Loucy (cell line): ENCODE measurements at regions not wholly inside any gene's neighbourhood (a gene's known extent, or its start where the extent isn't known, plus 50 kb on each side); places are given as distances from the start of the nearest gene placed in this dataset.

Source experiments
- H2AFZ ChIP-seq: fragments of 200-600 bp; sonication (generic); 2 replicates; pipeline ENCODE4 v1.6.0; 2016; ENCODE audit warnings: antibody characterized with exemption, mild to moderate bottlenecking, low read length, moderate library complexity
- H3F3A ChIP-seq: fragments of 200-600 bp; 2 replicates; pipeline ENCODE4 v1.6.0; 2016; ENCODE audit warnings: antibody characterized with exemption, low read depth, mild to moderate bottlenecking
- H3K27me3 ChIP-seq: fragments of 200-600 bp; sonication (generic); 2 replicates; pipeline ENCODE4 v1.6.1; 2014; ENCODE audit warnings: low read length, mild to moderate bottlenecking; ENCODE audit not compliant: insufficient read depth, poor library complexity, severe bottlenecking
- H3K36me3 ChIP-seq: fragments of 200-600 bp; sonication (generic); 2 replicates; pipeline ENCODE4 v1.6.1; 2016; ENCODE audit warnings: low read length; ENCODE audit not compliant: insufficient read depth
- H3K4me1 ChIP-seq: fragments of 200-600 bp; sonication (generic); 2 replicates; pipeline ENCODE4 v1.5.1; 2014; ENCODE audit warnings: low read length, mild to moderate bottlenecking; ENCODE audit not compliant: insufficient read depth, poor library complexity, severe bottlenecking
- H3K4me2 ChIP-seq: fragments of 200-600 bp; sonication (generic); 2 replicates; pipeline ENCODE4 v1.6.0; 2014; ENCODE audit warnings: antibody characterized with exemption, low read length, low read depth, mild to moderate bottlenecking; ENCODE audit not compliant: poor library complexity, severe bottlenecking
- H3K4me3 ChIP-seq: fragments of 200-600 bp; sonication (generic); 2 replicates; pipeline ENCODE4 v1.5.1; 2014; ENCODE audit warnings: low read length, mild to moderate bottlenecking, mixed read lengths; ENCODE audit not compliant: poor library complexity, severe bottlenecking
- H3K79me2 ChIP-seq: fragments of 200-600 bp; sonication (generic); 2 replicates; pipeline ENCODE4 v1.6.1; 2014; ENCODE audit warnings: low read length; ENCODE audit not compliant: insufficient read depth
- H3K9ac ChIP-seq: fragments of 200-600 bp; sonication (generic); 2 replicates; pipeline ENCODE4 v1.6.0; 2014; ENCODE audit warnings: mild to moderate bottlenecking, low read depth, low read length, moderate library complexity; ENCODE audit not compliant: poor library complexity, severe bottlenecking
- H3K9me2 ChIP-seq: fragments of 200-600 bp; sonication (generic); replicated peaks from 2 replicates; pipeline ENCODE4 v1.6.1; 2016; ENCODE audit warnings: low read depth, low read length, mixed read lengths
- H3K9me3 ChIP-seq: fragments of 200-600 bp; sonication (generic); 2 replicates; pipeline ENCODE4 v1.6.1; 2014; ENCODE audit warnings: mild to moderate bottlenecking, antibody characterized with exemption, low read length, low read depth; ENCODE audit not compliant: insufficient read depth
- H4K20me1 ChIP-seq: fragments of 200-600 bp; sonication (generic); 2 replicates; pipeline ENCODE4 v1.6.0; 2014; ENCODE audit warnings: antibody characterized with exemption, low read length, mild to moderate bottlenecking; ENCODE audit not compliant: insufficient read depth, poor library complexity, severe bottlenecking
- CTCF ChIP-seq: fragments of 200-600 bp; sonication (generic); conservative IDR thresholded peaks from 2 replicates; pipeline ENCODE4 v1.5.1; 2014; ENCODE audit warnings: mild to moderate bottlenecking, antibody characterized with exemption, low read length
- EZH2phosphoT487 ChIP-seq: fragments of 200-600 bp; IDR thresholded peaks from 2 replicates; pipeline ENCODE4 v1.6.1; 2018; ENCODE audit warnings: antibody characterized with exemption, mild to moderate bottlenecking, moderate library complexity, borderline replicate concordance

GRCh38 chr22:22759889-22760546 is 115.6 kb downstream of the GGTLC2 start:
- Histone ChIP-seq H3K9ac (no peak overlapping the region), H3K4me2 (no peak overlapping the region), H3K4me3 (no peak overlapping the region), H3F3A (no peaks in the 10 kb centered on the region), H3K9me2 (no peaks in the 10 kb centered on the region), H4K20me1 (no peaks in the 10 kb centered on the region), H3K79me2 (no peaks in the 10 kb centered on the region), H3K27me3 (no peaks in the 10 kb centered on the region), H3K36me3 (no peaks in the 10 kb centered on the region), H3K9me3 (no peaks in the 10 kb centered on the region), H3K4me1 (no peaks in the 10 kb centered on the region), H2AFZ (no peak overlapping the region)
- no peak for TF ChIP-seq EZH2phosphoT487
- TF ChIP-seq CTCF = no peak

GRCh38 chr22:22761606-22761962 is 117.2 kb downstream of the GGTLC2 start:
- Histone ChIP-seq H3K4me3 (no peak overlapping the region), H4K20me1 (no peaks in the 10 kb centered on the region), H2AFZ (no peak overlapping the region), H3K79me2 (no peaks in the 10 kb centered on the region), H3K36me3 (no peaks in the 10 kb centered on the region), H3K9me2 (no peaks in the 10 kb centered on the region), H3F3A (no peaks in the 10 kb centered on the region), H3K9me3 (no peaks in the 10 kb centered on the region), H3K27me3 (no peaks in the 10 kb centered on the region), H3K4me2 (no peak overlapping the region), H3K9ac (no peak overlapping the region), H3K4me1 (no peaks in the 10 kb centered on the region)
- TF ChIP-seq CTCF (no peak), EZH2phosphoT487 (no peak)

GRCh38 chr22:22761963-22762772 is 117.8 kb downstream of the GGTLC2 start:
- H4K20me1 ChIP-seq = no peaks in the 10 kb centered on the region
- H3K9me2 ChIP-seq = no peaks in the 10 kb centered on the region
- no peak overlapping the region for H3K4me3 ChIP-seq
- no peaks in the 10 kb centered on the region for H3F3A ChIP-seq
- H3K79me2 ChIP-seq = no peaks in the 10 kb centered on the region
- H3K36me3 ChIP-seq = no peaks in the 10 kb centered on the region
- H3K27me3 ChIP-seq = no peaks in the 10 kb centered on the region
- H3K9me3 ChIP-seq = no peaks in the 10 kb centered on the region
- TF ChIP-seq CTCF (no peak), EZH2phosphoT487 (no peak)
- no peaks in the 10 kb centered on the region for H3K4me1 ChIP-seq
- H3K9ac ChIP-seq = no peak overlapping the region
- no peak overlapping the region for H3K4me2 ChIP-seq
- no peak overlapping the region for H2AFZ ChIP-seq
